ENCODE measurements at regions not wholly inside any gene's neighbourhood (a gene's known extent, or its start where the extent isn't known, plus 50 kb on each side); places are given as distances from the start of the nearest gene placed in this dataset.

DNA sequence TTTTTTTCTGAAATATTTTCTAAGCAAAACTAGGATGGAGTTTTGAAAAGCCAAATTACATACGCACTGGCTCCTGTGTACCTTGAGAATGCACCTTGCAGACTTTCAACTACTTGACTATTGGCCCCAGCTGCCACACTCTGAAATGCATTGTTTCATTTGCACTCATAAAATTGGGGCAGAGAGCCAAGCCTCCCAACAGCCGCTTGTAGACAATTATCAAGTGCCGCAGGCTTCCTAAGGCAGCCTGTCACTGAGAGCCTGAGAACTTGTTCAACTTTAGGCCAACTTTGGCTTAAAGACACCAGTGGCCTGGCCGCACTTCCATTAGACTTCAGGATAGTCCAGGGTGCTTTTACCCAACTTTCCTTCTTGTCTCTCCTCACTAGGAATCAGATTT is 115.7 kb upstream of the STARD13 start:
- no peak overlapping the region for H3K27ac ChIP-seq
- TF ChIP-seq ZFX (IDR thresholded peaks at IDR 0.05): no peak
- TF ChIP-seq, protein P1, sequence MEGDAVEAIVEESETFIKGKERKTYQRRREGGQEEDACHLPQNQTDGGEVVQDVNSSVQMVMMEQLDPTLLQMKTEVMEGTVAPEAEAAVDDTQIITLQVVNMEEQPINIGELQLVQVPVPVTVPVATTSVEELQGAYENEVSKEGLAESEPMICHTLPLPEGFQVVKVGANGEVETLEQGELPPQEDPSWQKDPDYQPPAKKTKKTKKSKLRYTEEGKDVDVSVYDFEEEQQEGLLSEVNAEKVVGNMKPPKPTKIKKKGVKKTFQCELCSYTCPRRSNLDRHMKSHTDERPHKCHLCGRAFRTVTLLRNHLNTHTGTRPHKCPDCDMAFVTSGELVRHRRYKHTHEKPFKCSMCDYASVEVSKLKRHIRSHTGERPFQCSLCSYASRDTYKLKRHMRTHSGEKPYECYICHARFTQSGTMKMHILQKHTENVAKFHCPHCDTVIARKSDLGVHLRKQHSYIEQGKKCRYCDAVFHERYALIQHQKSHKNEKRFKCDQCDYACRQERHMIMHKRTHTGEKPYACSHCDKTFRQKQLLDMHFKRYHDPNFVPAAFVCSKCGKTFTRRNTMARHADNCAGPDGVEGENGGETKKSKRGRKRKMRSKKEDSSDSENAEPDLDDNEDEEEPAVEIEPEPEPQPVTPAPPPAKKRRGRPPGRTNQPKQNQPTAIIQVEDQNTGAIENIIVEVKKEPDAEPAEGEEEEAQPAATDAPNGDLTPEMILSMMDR (conservative IDR thresholded peaks at IDR 0.05): no peak

DNA sequence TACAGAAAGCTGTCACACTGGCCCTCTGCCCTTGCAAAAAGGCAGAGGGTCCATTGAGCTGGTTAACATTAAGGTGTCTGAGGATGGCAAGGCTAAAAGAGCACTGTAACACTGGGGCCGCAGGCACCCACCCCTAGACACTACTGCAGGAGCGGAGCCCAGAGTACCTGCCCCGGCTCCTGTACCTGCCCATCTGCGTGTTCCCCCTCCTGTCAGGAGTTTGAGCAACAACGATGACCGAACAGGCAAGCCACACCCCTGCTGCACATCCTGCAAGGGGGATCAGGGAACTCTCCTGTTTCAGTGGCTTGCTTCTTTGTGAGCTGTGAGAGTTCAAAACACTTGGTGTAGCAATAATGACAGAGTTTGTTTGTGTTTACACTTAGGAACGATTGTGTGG is 117.4 kb upstream of the STARD13 start:
- no peak overlapping the region for H3K27ac ChIP-seq
- TF ChIP-seq, protein P1 (conservative IDR thresholded peaks at IDR 0.05): no peak
- no peak for TF ChIP-seq ZFX (IDR thresholded peaks at IDR 0.05)

DNA sequence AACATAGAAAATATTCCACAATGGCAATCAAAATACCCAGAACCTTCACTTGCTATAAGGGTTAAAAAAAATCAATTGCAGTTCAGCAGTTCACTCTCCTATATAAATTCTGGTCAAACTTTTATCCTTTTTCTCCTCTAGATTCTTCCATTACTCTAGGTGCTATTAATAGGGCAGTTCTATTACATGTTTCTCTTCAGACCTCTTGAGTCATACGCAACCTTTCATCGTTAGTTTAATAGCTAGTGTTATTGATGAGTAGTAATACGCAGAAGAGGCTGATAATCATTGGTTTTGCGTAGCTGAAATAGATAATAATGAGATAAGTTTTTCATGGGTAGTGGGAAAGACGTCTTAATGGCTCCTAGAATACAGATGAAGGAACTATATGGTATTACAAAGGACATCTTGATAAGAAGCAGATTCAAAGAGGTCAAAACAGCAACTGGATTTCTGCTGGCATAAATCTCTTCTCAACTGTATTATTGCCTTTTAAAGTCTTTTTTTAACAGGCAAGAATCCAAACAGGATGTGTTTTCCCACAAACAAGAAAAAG is 118.3 kb upstream of the STARD13 start:
- TF ChIP-seq, protein P1 (conservative IDR thresholded peaks at IDR 0.05): no peak
- TF ChIP-seq ZFX (IDR thresholded peaks at IDR 0.05): no peak
- H3K27ac ChIP-seq: no peak overlapping the region

DNA sequence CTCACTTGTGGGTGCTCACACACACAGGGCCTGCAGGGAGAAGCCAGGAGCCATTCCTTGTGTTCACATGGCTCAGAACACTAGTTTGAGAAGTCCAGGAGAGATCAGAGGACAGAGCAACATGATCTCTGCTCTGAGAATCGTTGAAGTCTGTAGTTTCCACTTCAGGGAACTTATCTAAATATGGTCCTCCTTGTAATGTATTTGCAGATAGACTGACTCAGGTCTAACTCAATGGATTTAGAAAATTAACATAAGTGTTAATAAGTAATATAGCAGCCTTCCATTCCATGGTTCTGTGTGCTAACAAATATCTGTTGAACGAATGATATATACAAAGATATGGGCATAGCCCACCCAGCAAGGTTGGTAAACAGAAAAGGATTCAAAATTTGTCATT is 119.8 kb upstream of the STARD13 start:
- no peak overlapping the region for H3K27ac ChIP-seq
- TF ChIP-seq, protein P1 (conservative IDR thresholded peaks at IDR 0.05): no peak
- no peak for TF ChIP-seq ZFX (IDR thresholded peaks at IDR 0.05)

DNA sequence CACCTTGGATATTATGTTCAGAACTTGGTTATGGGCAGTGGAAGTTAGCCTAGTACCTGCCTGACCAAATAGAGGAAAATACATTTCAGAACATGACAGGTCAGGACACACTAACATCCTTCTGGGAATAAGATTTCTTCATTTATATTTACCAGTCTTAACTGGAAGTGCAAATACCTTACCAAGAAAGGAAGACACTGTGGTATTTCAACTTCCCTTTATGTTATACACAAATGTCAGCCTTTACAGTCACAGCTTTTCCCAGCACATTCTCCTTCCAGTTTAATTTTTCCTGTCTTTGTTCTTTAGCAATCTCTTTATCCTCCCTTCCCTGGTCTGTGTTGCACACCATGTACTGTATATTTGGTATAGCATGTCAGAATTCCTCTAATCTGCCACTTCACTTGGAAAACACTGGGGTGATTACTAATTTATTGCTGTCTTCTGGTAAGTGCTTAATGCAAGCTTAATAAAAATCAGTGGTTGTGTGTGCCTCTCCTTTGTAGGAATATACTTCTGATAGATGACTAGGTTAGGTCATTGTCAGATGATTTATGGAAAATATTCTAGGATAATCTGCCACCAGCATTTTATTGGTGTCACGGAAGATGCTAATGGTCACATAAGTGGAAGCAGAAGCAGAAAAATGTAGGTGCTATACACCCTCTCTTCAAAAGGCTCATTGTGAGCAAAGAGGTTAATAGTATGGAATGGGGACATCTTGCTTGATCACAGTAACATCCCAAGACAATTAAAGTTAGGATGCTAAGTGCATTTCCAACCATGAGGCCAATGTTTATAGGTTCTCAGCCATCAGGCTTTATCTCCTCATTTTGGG is 124.3 kb upstream of the STARD13 start:
- no peak overlapping the region for H3K27ac ChIP-seq
- TF ChIP-seq ZFX (IDR thresholded peaks at IDR 0.05): no peak
- TF ChIP-seq, protein P1 (conservative IDR thresholded peaks at IDR 0.05): no peak

DNA sequence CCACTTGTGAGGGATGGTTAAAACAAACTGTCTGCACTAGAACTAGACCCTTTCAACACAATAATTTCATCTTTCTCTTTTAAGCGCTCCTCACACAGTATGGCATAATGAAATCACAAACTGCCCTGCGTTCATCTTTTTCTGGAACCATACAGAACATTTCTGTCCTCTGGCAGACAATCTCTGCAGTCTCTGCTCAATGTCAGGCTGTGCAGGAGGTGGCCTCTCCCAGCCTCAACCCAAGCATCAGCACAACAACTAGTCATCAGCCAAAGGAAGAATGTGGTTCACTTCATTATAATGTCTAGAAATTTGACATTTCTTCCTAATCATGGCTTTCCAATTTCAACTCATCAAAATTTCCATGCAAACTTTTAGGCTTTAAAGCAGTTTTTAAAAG is 125.1 kb upstream of the STARD13 start:
- 0 out of 2 replicates have a peak, but pooled peaks have one; percentile 8 for TF ChIP-seq ZFX (IDR thresholded peaks at IDR 0.05)
- TF ChIP-seq, protein P1 (conservative IDR thresholded peaks at IDR 0.05): no peak
- H3K27ac ChIP-seq: no peak overlapping the region

DNA sequence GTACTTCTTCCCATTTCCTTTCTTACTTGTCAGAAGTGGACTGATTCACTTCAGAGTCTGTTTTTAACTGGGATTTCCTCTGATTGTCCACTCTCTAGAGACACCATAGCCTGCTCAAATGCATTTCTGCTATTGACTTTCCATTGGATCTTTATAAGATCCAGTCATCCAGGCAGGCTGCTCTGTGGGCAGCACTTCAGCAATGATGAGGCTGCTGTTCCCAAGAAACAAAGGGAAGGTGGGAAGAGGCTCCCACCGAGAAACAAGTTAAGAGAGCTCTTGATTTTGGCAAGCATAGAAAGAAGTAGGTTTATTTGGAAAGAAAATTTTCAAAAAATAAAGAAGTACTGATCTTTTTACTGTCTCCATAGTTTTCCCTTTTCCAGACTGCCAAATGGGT is 125.8 kb upstream of the STARD13 start:
- no peak overlapping the region for H3K27ac ChIP-seq
- TF ChIP-seq ZFX (IDR thresholded peaks at IDR 0.05): no peak
- TF ChIP-seq, protein P1 (conservative IDR thresholded peaks at IDR 0.05): no peak

Data from C4-2B (cell line).